Upper lobe of left lung (tissue), 4 donors: ENCODE measurements at regions not wholly inside any gene's neighbourhood (a gene's known extent, or its start where the extent isn't known, plus 50 kb on each side); places are given as distances from the start of the nearest gene placed in this dataset.

Experiments used
- CTCF ChIP-seq, 6 experiments: fragments of 450-650 bp in 4 of 6; fragments of 200-600 bp in 2 of 6; sonication (generic) in 2 of 6; IDR thresholded peaks; one replicate each; pipeline ENCODE4 v1.5.1; 2016 to 2019; ENCODE audit warnings: antibody characterized with exemption in 6 of 6
- EP300 ChIP-seq, 4 donors: sonication (generic); formaldehyde crosslinking; IDR thresholded peaks; one replicate each; pipeline ENCODE4 v1.5.1; 2017; ENCODE audit warnings: antibody characterized with exemption in 4 of 4, control low read depth in 2 of 4
- POLR2A ChIP-seq, 4 donors: fragments of 450-650 bp; IDR thresholded peaks; one replicate each; pipeline ENCODE4 v1.5.1; 2016 to 2017; ENCODE audit warnings: antibody characterized with exemption in 4 of 4, mild to moderate bottlenecking in 2 of 4

GRCh38 chr1:193706766-193707165, 520.4 kb upstream of the B3GALT2 start:
- no peak for TF ChIP-seq POLR2A (IDR thresholded peaks at IDR 0.05)
- TF ChIP-seq CTCF (IDR thresholded peaks at IDR 0.05) = no peak
- TF ChIP-seq EP300 (IDR thresholded peaks at IDR 0.05) = no peak
